Fibroblast of skin of right biceps (primary cell): ENCODE measurements at regions not wholly inside any gene's neighbourhood (a gene's known extent, or its start where the extent isn't known, plus 50 kb on each side); places are given as distances from the start of the nearest gene placed in this dataset.
"Not testable (repeated sequence)": the region's sequence is repeated elsewhere in the genome, so short reads cannot be mapped to it uniquely, and the experiment has no call there.

ENCODE experiments used
- DNase-seq: peaks from one replicate; pipeline ENCODE4 v3.0.0-alpha.2; 2013

DNA sequence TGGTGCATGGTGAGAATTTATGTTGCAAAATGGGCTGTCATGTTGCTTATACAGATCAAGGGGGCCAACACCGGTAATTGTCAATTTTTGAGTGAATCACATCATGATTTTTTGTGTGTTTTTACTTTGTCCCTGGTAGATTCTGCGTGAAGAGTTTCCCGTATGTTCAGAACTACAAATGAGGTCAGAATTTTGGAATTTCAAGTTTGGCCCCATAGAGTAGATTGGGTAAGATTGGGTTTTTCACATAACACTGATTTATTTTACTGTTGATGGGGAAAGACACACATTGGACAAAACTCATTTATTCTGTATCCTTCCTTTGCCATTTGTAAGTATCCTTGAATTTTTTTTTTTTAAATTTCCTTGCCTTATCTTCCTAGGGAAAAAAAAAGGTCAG is 158.5 kb upstream of the MXRA5 start:
- peak; percentile 28 for DNase-seq

DNA sequence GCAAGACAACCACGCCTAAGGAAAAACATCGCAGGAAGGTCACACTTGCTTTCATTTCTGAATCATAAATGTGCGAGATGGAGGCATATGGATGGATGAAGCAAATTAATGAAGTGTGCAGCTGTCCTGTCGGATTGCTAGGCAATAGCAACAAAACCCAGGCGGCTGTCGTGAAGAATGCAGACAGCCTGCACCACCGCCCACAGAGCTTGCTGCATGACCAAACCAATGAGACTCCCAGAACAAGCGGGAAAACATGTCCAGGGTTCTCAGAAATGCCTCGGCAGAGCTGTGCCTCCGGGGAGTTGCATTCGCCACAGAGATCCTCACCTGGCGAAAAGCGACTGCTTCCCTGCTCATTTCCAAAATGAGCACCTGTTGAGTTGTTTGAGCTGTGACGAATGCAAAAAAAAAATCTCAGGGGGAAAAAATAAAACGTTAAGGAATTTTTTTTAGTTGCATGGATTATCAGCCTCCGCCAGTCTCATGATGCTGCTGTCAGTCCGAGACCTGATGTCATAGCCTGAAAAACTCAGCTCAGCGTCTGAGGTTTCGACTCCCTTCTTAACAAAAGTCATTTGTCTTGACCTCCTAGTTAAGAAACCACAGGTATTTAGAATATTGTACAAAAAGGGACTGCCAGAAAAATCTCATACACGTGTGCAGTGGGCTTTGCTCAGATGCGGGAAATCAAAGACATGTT is 155.5 kb upstream of the MXRA5 start:
- DNase-seq, result peak; percentile 65

DNA sequence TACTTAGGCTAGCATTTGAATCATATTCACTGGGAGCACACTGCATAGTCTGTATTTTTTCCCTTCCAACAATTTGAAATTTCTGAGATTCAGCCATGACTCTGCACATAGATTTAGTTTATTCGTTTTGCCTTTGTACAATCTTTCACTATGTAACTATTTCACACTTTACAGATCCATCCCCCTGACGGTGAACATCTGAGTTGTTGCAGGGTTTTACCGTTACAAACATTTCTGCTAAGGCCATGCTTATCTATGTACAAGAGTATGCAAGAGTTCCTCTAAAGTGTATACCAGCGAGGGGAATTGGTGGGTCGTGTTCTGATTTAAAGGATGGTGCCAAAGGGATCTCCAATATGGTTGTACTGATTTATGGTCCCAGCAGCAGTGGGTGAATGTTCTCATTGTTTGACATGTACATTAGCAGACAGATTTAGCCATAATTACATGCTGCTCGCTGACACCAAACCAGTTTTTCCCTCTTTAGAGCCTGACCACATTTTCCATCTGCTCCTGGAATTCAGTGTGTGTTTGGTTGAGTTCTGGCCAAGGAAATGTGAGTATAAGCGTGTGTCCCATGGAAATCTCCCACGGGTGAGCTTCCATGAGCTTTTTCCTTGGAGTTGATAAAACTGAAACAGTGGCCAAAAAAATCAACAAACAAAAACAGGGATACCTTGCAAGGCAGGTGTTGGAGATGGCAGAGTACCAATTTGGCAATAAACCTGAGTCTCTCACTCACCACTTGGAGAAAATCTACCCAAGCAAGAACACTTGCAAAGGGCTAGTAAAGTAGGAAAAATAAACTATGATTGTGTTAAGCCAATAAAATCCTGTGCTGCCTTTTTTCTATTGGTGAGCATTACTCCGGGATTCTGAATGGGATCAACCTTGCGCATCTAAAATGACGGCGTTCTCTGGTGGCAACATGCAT is 149.7 kb upstream of the MXRA5 start:
- DNase-seq, result not testable (repeated sequence)

DNA sequence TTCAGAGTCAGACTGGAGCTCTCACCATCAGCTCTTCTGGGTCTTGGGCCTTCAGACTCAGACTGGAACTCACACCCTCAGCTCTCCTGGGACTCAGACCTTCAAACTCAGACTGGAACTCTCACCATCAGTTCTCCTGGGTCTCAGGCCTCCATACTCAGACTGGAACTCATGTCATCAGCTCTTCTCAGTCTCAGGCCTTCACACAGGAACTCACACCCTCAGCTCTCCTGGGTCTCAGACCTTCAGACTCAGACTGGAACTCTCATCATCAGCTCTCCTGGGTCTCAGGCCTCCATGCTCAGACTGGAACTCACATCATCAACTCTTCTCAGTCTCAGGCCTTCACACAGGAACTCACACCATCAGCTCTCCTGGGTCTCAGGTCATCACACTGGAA is 147.2 kb upstream of the MXRA5 start:
- DNase-seq, result no peak

DNA sequence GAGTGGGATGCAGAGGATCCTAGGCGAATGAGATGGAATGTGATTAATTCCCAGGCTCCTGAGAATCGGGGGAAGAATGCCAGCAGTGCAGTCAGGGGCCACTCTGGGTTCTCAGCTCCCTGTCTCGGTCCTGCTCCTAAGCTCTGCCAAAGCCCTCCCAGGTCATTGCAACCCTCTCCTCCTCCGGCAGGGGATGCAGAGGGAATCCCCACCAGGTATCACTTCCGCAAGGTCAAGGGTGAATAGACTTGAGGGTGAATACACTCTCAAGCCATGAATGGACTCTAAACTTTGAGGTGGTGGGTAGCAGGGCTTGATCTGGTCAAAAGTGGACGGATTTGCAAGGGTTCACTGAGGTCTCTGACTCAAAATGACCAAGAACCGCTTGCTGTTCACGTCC is 139.3 kb upstream of the MXRA5 start:
- no peak for DNase-seq

DNA sequence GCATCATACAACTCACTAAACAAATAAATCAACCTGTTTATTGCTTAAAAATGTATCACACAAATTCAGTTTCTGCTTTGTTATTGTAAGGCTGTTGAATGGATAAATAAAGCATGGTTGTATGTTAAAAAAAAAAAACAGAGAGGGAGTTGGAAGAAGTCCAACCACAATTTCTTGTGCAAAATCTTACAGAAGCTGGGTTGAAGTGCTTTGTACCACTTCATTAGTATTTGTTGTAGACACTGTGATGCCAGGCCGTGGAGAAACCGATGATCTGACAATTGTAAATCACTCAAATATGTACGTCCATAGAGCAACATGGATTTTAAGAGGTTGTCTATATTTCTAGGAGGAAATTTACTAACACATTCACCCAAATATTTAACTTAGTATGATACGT is 132.6 kb upstream of the MXRA5 start:
- no peak for DNase-seq

DNA sequence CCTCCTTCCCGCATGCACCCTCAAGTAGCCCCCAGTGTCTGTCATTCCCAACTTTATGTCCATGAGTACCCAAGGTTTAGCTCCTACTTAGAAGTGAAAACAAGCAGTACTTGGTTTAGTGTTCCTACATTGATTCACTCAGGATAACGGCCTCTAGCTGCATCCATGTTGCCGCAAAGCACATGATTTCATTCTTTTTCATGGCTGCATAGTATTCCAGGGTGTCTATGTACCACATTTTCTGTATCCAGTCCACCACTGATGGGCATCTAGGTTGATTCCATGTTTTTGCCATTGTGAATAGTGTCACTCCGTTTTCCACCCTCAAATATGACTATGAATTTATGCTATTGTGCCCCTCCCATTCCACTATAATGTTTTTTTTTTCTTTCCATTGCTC is 130.5 kb upstream of the MXRA5 start:
- no peak for DNase-seq

DNA sequence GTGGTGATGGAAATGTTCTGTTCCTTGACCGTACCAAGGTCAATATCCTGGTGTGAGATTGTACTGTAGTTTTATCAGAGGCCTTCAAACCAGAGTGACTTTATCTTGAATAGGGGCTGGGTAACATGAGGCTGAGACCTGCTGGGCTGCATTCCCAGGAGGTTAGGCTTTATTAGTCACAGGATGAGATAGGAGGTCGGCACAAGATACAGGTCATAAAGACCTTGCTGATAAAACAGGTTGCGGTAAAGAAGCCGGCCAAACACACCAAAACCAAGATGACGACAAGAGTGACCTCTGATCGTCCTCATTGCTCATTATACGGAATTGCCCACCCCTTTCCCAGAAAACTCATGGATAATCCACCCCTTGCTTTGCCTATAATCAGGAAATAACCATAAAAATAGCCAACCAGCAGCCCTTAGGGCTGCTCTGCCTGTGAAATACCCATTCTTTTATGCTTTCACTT is 123.8 kb upstream of the MXRA5 start:
- not testable (repeated sequence) for DNase-seq

DNA sequence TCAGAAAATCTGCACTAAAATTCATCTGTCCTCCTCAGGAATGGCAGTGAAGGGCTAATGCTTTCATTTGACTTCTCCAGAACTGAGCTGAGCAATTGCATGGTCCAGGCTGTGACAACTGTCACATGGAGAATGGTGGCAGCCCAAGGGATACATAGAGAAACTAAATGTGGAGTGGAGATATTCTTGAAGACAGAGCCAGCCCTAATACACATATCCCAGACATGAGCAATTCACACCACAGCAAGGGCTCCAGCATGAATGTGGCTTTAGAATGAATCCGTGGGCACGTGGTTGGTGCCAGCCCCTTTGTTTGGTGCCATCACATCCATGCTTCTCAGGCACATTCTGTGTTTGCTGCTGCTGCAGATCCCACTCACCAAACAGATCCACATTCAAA is 121.6 kb upstream of the MXRA5 start:
- no peak for DNase-seq

DNA sequence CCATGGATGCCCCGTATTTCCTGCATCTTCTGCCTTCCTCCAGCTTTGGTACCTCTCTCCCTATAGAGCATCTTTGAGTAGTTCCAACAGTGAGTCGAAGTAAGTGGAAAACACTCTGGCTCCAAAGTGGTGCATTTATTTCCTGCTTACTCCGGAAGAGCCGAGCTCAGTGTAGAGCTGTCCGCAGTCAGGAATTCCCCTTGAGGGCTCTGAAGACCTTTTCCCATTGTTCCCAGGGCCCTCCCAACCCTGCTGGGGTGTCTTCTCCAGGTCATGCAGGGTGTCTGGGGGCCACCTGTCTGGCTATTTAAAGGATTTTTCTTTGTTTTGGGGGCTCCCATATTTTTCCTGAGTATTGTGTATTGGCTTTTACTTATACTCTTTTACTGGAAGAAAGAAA is 118.6 kb upstream of the MXRA5 start:
- no peak for DNase-seq

DNA sequence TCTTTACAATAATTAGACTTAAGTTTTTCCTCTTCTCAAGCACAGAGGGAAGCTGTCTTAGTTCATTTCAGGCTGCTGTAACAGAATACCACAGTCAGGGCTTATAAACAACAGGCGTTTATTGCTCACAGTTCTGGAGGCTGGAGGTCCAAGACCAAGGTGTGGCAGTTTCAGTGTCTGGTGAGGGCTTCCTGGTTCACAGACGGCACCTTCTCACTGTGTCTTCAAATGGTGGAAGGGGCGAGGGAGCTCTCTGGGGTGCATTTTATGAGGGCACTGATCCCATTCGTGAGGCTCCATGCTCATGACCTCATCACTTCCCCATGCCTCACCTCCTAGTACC is 115.7 kb upstream of the MXRA5 start:
- peak; percentile 19 for DNase-seq

DNA sequence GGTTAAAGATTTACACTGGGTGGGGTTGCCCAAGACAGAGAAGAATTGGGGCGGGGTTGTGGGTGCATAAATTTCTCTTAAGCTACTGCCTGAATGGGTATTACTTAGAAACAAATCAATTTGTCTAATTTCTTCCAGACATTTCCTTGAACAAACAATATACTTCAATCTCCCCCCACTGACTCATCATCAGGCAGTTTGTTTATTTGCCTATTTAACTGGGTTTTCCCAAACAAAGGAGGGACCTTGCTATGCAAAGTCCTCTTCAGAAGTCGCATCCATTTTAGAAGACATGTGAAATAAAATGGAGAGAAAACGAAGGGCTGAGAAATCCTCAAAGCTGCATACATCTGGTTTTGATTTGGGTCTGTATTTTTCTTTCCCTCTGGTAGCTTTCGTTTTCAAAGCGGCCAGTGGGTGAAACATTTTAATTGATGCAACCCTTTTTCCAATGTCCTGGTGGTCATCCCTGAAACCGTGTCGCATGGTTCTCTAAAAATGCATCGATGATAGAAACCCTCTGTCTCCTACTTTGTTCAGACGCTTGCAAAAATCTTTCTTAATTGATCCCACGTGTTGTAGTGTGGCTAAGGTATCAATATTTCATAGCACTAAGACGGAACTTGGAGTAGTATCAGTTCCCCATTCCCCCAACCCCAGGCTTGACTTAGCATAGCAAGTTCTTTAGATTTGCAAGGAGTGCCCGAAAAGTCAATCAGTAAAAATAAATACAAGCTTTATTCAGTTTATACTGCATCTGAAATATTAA is 115.1 kb upstream of the MXRA5 start:
- DNase-seq, result peak; percentile 64

DNA sequence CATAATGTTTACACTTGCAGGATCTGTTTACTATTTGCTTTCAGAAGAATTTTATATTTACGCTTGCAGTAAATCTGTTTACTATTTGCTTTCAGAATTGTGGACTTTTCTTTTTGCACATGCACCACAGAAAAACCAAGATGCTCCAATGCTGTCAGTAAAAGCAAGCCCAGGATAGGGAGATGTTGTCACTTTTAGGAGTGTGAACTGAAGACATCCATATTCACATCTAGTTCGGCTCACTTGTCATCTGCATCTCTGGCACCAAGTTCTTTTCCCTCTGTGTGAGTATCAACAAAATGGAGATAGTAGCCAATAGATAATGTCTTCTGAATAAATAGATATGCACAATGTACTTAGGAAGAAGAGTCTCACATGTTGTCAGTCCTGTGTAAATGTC is 109.3 kb upstream of the MXRA5 start:
- no peak for DNase-seq

DNA sequence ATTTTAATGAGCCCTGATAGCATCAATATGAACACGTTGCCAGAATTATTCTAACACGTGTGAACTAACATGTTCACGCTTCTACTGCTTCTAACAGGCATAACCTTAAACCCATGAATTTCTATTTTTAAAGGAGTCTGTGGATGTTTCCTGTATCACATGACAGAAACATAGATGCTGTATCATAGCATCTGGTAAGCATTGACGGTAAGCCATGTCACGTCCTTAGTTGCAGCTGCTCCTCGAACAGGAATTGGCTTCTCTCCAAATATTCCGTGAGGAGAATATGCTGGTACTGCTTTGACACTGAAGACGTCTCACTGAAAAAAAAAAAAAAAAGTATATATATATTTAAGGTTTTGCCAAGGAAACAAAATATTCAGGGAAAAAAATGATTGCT is 105.1 kb upstream of the MXRA5 start:
- DNase-seq, result peak; percentile 66

DNA sequence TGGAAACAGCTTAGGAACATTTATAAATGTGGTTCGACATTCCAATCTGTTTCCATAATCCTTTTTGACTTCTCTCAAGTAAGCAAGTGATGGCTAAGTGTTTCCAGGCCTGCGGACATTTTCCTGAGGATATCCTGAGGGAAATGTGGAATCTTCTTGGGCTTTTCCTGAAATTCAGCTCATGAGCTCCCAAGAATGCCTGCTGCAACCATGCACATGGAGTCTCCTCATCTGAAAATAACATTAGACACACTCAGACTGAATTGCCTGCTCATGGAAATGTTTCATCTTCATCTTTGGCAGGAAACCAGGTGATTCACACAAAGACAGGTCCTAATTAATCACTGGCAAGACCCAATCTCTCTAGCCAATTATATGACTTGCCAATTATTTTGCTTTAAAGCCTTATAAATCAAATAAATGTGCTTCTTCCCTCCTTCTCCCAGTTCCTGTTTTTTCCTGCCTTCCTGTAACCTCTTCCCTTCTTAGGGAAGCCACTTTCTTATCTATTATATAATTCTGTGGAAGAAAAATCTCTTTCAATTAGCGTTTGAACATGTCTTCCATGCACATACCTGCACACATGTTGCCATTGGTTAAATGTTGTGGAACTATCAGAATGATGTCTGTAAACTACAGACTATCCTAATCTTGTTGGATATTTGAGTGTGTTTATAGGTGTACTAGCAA is 104.6 kb upstream of the MXRA5 start:
- peak; percentile 84 for DNase-seq

DNA sequence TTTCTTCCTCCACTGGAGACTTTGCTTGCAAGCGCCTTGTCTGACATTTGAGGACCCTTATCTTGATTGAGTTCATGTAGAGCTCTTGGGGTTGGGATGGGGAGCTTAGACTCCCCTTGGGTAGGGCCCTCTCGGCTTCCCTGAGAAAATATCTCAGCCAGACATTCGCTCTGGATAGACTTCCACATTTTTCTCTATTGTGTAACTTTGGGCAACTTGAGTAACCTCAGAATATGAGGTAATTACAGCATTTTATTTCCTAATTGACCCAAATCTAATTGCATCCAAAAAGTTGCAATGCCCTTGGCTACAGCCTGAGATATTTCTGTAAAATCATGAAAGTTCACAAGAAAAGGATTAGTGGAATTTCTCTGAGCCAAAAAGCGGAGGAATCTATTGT is 102.8 kb upstream of the MXRA5 start:
- DNase-seq, result peak; percentile 13

DNA sequence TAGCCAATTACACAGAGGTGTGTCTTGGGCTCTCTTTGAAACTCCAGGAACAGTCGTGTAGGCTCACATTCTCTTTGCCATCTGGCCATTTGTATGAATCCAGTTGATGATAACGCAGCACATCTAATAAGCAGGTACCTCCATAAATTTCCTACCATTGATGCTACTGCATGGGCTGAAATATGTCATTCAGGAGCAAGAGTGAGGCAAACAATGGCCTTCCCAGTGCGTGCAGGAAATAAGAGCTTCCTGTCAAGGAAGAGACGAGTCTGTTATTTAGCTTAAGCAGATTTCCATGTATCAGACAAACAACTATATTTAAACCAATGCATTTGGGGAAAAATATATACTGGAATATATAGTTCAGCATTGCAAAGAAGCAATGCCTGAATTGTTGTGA is 102.1 kb upstream of the MXRA5 start:
- no peak for DNase-seq

DNA sequence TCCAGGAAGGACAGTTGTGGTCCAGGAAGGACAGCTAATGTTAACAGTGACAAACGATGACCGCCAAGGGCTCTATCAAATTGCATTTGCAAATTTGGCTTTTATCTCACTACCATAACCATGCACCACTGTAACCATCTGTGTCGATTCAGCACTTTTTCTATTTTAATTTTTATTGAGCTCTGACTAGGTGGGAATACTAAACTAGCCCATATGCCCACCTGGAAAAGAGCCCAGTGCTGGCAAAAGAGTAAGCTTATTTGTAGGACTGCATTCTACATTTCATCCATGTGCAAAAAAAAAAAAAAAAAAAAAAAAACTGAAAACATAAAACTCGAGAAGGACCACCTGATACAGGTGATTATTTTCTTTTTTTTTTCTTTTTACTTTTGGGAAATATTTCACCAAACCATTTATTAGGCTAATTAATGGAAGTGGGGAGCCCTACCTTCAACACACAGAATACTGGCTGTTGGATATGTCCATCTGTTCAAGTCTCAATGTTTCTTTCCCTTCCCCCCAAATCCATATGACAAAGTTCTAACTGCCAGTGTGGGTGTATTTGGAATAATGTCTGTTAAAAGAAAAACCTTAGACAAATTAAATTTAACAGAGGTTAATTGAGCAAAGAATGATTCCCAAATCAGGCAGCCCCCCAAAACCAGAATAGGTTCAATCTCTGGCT is 99.5 kb upstream of the MXRA5 start:
- no peak for DNase-seq

DNA sequence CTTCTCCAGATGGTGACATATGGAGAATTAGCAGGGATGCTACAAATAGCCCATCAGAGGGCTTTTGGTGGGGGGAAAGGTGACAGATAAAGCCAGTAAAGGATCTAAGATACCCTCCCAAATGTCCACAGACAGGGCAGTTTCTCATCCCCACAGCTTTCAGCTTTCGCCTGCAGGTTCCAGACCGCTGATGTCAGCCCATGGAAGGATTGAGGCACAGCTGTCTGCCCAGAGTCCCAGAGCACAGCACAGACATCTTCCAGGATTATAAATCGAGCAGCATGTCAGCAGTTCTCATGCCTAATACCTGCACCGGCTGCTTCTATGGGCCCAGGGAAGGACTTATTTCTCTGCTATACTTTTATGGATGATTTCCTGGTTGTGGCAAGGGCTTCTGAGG is 96.7 kb upstream of the MXRA5 start:
- DNase-seq, result no peak

DNA sequence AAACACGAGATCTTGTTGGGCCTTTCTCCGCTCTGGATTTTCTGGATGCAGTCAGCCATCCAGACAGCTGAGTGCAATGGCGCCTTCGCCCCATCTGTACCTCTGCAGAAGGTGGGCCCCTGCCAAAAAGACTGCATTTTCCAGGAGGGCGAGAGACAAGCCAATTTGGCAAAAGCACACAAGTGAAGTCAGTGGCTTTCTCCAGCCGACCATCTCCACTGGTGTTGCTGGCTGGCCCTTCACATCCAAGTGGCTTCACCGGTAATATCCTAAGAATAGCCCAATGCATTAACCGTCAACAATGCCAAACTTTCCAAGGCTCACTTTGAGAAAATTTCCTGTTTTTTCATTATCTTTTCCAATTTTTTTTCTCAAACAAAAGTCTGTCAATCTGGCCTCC is 96.2 kb upstream of the MXRA5 start:
- no peak for DNase-seq

DNA sequence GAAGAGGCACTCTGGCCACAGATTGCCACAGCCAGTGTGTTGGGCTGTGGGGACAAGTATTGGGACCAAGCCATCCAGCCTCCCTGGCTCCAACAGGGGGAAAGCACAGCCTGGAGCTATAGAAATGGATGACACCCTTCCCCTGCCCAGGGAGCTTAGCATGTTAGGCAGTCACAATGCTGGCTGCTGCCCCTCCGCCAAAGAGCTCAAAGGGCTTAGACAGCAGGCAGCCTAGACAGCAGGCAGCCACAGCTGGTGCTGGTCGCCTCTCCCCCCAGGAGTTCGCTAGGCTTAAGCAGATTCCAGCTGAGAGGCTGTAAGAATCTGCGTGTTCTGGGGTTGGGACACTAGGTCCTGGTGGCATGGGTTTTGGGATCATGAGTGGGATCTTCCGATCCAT is 94.5 kb upstream of the MXRA5 start:
- no peak for DNase-seq

DNA sequence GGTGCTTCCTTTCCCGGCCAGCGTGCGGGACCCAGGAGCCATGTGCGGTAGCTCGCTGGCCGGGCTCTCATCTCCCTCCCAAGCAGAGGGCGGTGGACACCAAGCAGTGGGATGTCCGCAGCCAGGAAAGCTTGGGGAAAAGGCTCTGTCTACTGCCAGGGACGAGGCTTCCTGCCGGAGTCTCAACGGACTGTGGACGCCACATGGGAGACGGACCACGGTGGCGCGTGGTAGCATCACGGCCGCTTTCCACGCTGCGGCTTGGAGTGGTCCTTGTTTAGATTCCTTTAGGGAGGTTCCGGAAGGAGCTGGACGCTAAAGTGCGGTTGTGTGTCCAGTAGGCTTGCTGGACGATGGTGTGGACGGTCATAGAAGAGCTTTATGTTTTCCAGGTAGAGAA is 89.5 kb upstream of the MXRA5 start:
- not testable (repeated sequence) for DNase-seq
